IPS DF 6.9 (cell line): ENCODE measurements at regions not wholly inside any gene's neighbourhood (a gene's known extent, or its start where the extent isn't known, plus 50 kb on each side); places are given as distances from the start of the nearest gene placed in this dataset.
"Not testable (repeated sequence)": the region's sequence is repeated elsewhere in the genome, so short reads cannot be mapped to it uniquely, and the experiment has no call there.

ENCODE experiments used
- DNase-seq: peaks from one replicate; pipeline ENCODE4 v3.0.0-alpha.2; 2013; ENCODE audit warnings: low read depth, low spot score
- H3K27ac ChIP-seq: one replicate; pipeline ENCODE4 v1.5.1; 2013; ENCODE audit warnings: low read length, control low read depth
- H3K27me3 ChIP-seq: 2 replicates; pipeline ENCODE4 v1.6.1; 2013; ENCODE audit warnings: mild to moderate bottlenecking, low read length; ENCODE audit not compliant: control insufficient read depth, insufficient read depth
- H3K36me3 ChIP-seq: 2 replicates; pipeline ENCODE4 v1.6.1; 2013; ENCODE audit warnings: low read length; ENCODE audit not compliant: control insufficient read depth, insufficient read depth
- H3K4me1 ChIP-seq: 2 replicates; pipeline ENCODE4 v1.6.1; 2013; ENCODE audit warnings: low read length; ENCODE audit not compliant: control insufficient read depth, insufficient read depth
- H3K4me3 ChIP-seq: 2 replicates; pipeline ENCODE4 v1.5.1; 2013; ENCODE audit warnings: mild to moderate bottlenecking, low read length
- H3K9me3 ChIP-seq: 2 replicates; pipeline ENCODE4 v1.6.1; 2013; ENCODE audit warnings: low read length, inconsistent platforms; ENCODE audit not compliant: control insufficient read depth, insufficient read depth
- WGBS: extraction: QIAGEN DNeasy Blood & Tissue Kit; methylation state at CpG from one replicate; pipeline ENCODE4 v1.1.7; 2013; ENCODE audit warnings: mixed read lengths, missing lambda C conversion rate; ENCODE audit not compliant: insufficient read length, insufficient coverage; 5-methylcytosine and 5-hydroxymethylcytosine counted together

DNA sequence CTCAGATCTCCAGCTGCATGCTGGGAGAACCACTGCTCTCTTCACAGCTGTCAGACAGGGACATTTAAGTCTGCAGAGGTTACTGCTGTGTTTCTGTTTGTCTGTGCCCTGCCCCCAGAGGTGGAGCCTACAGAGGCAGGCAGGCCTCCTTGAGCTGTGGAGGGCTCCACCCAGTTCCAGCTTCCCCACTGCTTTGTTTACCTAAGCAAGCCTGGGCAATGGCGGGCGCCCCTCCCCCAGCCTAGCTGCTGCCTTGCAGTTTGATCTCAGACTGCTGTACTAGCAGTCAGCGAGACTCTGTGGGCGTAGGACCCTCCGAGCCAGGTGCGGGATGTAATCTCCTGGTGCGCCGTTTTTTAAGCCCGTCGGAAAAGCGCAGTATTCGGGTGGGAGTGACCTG lies 903.0 kb downstream of the PLOD2 start:
- not testable (repeated sequence) for H3K36me3 ChIP-seq, H3K27ac ChIP-seq
- WGBS, result no CpG with 5 or more reads among the region's 12 CpGs

DNA sequence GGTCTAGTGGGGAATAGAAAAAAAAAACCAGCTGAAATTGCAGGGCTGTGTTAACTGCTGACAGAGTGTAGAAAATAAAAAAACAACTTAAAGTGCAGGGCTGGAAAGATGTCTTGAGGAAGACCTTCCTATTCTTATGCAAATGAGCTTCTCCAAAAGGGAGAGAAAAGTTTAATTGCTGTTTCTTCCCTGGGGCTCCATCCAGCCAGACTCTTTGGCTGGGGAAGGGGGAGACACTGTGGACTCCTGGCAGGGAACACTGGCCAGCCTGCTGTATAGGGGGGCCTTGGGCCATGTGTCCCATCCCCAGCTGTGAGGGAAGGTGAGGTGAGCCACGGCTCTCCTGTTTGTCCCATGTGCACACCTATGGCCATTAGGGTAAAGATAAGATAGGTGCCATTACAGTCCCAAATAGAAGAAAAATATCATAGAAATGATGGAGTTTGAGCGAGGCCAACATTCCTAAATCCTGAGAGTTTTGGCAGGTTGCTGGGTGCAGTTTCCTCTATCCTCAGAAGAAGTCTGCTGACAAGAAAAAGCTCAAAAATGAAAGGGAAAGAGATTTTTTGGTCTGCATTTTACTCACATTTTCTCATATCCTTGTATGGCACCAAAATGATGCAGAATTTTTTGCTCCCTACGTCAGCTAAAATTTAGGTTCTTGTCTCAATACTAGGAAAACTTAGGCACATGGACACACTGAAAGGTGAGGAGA lies 901.7 kb downstream of the PLOD2 start:
- no peaks in the 10 kb centered on the region for H3K36me3 ChIP-seq
- H3K27ac ChIP-seq, result no peak overlapping the region
- no peaks in the 10 kb centered on the region for H3K27me3 ChIP-seq
- no peak overlapping the region for H3K4me3 ChIP-seq
- no peak for DNase-seq
- H3K4me1 ChIP-seq, result peaks cover 3% of the 10 kb centered on the region
- no peaks in the 10 kb centered on the region for H3K9me3 ChIP-seq
- no CpG with 5 or more reads among the region's 3 CpGs for WGBS

More for the DNA sequence above, 903.0 kb downstream of the PLOD2 start:
- not testable (repeated sequence) for H3K4me1 ChIP-seq, DNase-seq, H3K4me3 ChIP-seq, H3K9me3 ChIP-seq, H3K27me3 ChIP-seq

GRCh38 chr3:145263458-145263857 lies 897.5 kb downstream of the PLOD2 start:
- H3K9me3 ChIP-seq, result not testable (repeated sequence)
- no CpG with 5 or more reads among the region's 1 CpG for WGBS

DNA sequence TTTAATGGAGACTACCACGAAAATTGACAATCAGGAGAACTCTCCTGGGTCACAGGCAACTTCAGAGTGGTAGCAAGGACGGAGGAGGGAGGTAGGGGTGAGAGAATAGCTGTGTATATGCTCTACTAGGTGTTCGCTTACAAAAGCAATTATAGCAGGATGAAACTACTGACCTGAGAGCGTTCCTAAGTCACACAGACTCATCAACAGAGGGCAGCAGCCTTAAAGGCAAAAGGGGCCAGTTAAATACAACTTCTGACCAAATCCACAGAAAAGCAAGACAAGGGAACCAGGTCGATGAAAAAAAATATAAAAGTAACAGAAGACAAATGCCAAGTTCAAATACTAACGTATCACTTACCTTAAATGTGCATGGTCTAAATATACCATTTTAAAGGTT lies 894.6 kb downstream of the PLOD2 start:
- no peaks in the 10 kb centered on the region for H3K4me1 ChIP-seq
- H3K27ac ChIP-seq, result no peak overlapping the region
- no CpG with 5 or more reads among the region's 6 CpGs for WGBS
- DNase-seq, result no peak
- no peak overlapping the region for H3K4me3 ChIP-seq
- H3K9me3 ChIP-seq, result no peaks in the 10 kb centered on the region
- no peaks in the 10 kb centered on the region for H3K27me3 ChIP-seq
- no peaks in the 10 kb centered on the region for H3K36me3 ChIP-seq

More at GRCh38 chr3:145263458-145263857, 897.5 kb downstream of the PLOD2 start:
- DNase-seq, H3K27me3 ChIP-seq, H3K27ac ChIP-seq, H3K4me1 ChIP-seq, H3K36me3 ChIP-seq, H3K4me3 ChIP-seq: not testable (repeated sequence)

GRCh38 chr3:145269106-145269505 lies 891.9 kb downstream of the PLOD2 start:
- no peaks in the 10 kb centered on the region for H3K27me3 ChIP-seq
- H3K36me3 ChIP-seq, result no peaks in the 10 kb centered on the region
- no peak for DNase-seq
- WGBS, result no CpG with 5 or more reads among the region's 3 CpGs
- H3K4me3 ChIP-seq, result no peak overlapping the region
- no peaks in the 10 kb centered on the region for H3K4me1 ChIP-seq
- H3K9me3 ChIP-seq, result no peaks in the 10 kb centered on the region
- no peak overlapping the region for H3K27ac ChIP-seq

DNA sequence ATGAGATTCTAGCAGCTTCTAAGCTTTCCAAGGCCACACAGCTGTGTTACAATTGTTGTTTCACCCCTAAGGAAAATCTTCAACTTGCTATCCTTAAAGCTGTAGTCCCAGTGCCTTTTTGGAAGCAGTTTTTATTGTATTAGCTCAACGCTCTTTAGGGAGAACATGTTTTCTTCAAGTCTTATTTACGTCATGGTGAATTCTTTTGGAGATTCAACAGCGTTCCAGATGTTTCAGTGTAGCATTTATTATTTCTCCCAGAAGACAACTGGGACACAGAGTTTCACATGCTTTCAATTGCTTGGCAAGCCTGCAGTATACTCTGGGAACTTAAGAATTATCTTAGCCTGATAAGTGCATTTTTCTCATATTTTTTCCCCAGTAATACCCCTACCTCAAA lies 888.3 kb downstream of the PLOD2 start:
- Histone ChIP-seq H3K4me3 (no peak overlapping the region), H3K4me1 (no peaks in the 10 kb centered on the region), H3K27me3 (no peaks in the 10 kb centered on the region), H3K9me3 (no peaks in the 10 kb centered on the region), H3K36me3 (no peaks in the 10 kb centered on the region), H3K27ac (no peak overlapping the region)
- DNase-seq, result no peak
- WGBS, result no CpG with 5 or more reads among the region's 3 CpGs

DNA sequence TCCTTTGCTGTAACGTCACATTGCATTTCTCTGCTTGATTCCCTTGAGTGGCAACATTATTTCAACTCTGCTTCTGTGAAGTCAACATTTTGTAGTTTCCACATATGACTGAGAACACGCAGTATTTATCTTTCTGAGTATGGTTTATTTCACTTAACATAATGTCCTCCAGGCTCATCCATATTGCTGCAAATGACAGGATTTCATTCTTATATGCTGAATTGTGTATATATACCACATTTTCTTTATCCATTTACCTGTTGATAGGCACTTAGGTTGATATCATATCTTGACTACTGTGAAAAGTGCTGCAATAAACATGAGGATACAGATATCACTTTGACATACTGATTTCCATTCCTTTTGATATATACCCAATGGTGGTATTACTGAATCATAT lies 878.5 kb downstream of the PLOD2 start:
- no CpG with 5 or more reads among the region's 2 CpGs for WGBS
- Histone ChIP-seq H3K4me1 (no peaks in the 10 kb centered on the region), H3K27ac (no peak overlapping the region), H3K4me3 (no peak overlapping the region), H3K27me3 (no peaks in the 10 kb centered on the region), H3K9me3 (no peaks in the 10 kb centered on the region), H3K36me3 (no peaks in the 10 kb centered on the region)
- no peak for DNase-seq

DNA sequence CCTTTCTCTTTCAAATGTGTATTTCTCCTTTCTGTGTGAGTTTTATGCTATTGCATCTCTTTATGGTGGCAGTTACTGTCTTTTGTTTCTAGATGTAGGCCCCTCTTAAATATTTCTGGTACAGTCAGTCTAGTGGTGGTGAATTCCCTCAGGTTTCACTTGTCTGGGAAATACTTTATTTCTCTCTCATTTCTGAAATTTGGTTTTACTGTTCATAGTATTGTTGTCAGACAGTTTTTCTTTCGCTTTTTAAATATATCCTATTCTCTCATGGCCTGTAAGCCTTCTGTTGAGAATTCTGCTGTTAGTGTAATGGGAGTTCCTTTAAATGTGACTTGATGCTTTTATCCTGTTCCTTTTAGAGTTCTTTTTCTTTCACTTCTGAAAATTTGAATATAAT lies 874.0 kb downstream of the PLOD2 start:
- H3K27me3 ChIP-seq, result no peaks in the 10 kb centered on the region
- H3K4me1 ChIP-seq, result no peaks in the 10 kb centered on the region
- H3K27ac ChIP-seq, result no peak overlapping the region
- no peak overlapping the region for H3K4me3 ChIP-seq
- no peak for DNase-seq
- no peaks in the 10 kb centered on the region for H3K36me3 ChIP-seq
- H3K9me3 ChIP-seq, result no peaks in the 10 kb centered on the region
- WGBS, result no CpG with 5 or more reads among the region's 1 CpG

DNA sequence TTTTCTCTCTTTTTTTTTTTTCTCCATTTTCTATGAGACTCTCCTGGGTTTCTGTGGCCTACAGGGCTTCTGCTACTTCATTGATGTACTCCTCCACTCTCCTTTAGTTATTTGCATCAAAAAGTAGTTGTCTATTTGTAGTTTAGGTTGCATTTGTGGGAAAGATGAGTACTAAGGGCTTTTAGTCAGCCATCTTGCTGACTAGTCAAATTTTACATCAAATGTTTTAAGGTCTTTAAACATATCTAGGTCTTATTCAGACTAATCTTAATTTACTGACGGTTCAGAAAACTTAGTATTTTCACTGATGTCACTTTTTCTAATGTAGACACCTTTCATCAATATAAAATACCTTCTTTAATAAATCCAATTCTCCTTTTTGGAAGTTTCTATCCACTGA lies 871.0 kb downstream of the PLOD2 start:
- Histone ChIP-seq H3K36me3 (no peaks in the 10 kb centered on the region), H3K4me3 (no peak overlapping the region), H3K27ac (no peak overlapping the region), H3K4me1 (no peaks in the 10 kb centered on the region), H3K9me3 (no peaks in the 10 kb centered on the region), H3K27me3 (no peaks in the 10 kb centered on the region)
- no CpG with 5 or more reads among the region's 1 CpG for whole genome bisulfite sequencing
- no peak for DNase-seq

GRCh38 chr3:145294572-145294971 lies 866.4 kb downstream of the PLOD2 start:
- WGBS, result no CpG with 5 or more reads among the region's 1 CpG
- Histone ChIP-seq H3K36me3 (no peaks in the 10 kb centered on the region), H3K4me1 (no peaks in the 10 kb centered on the region), H3K27me3 (no peaks in the 10 kb centered on the region), H3K4me3 (no peak overlapping the region), H3K27ac (no peak overlapping the region), H3K9me3 (no peaks in the 10 kb centered on the region)
- no peak for DNase-seq

DNA sequence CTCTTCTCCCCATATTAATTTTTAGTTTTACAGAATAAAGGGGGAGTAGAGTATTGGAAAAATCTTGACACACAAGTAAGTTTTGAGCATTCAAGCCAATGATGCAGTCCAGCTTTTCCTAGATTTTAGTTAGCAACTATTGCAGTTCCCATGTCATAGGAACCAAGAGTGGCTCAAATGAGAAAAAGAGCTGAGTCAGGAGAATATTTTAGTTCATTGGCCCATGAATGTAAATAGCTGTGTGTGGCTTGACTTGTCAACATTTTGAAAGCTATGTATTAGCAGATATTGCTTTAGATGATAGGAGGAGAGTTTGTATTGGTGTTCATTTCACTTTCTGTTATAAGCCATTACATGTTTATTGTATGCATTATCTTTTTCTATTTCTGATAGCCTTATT lies 853.7 kb downstream of the PLOD2 start:
- H3K27ac ChIP-seq, result no peak overlapping the region
- no peak for DNase-seq
- H3K36me3 ChIP-seq, result no peaks in the 10 kb centered on the region
- H3K4me3 ChIP-seq, result no peak overlapping the region
- no peaks in the 10 kb centered on the region for H3K9me3 ChIP-seq
- H3K27me3 ChIP-seq, result no peaks in the 10 kb centered on the region
- no peaks in the 10 kb centered on the region for H3K4me1 ChIP-seq
